Ascending aorta (tissue), 2 donors: ENCODE measurements at regions not wholly inside any gene's neighbourhood (a gene's known extent, or its start where the extent isn't known, plus 50 kb on each side); places are given as distances from the start of the nearest gene placed in this dataset.

ENCODE experiments used
- DNase-seq, 2 donors: peaks; one replicate each; pipeline ENCODE4 v3.0.0-alpha.2; 2019; ENCODE audit warnings: low spot score in 2 of 2
- H3K27ac ChIP-seq, 2 donors: fragments of 200-600 bp; sonication (generic); one replicate each; pipeline ENCODE4 v1.5.1; 2016 to 2017; ENCODE audit warnings: mild to moderate bottlenecking in 1 of 2
- H3K27me3 ChIP-seq: fragments of 200-600 bp; sonication (generic); one replicate; pipeline ENCODE4 v1.5.1; 2017
- H3K36me3 ChIP-seq, 2 donors: fragments of 200-600 bp; sonication (generic); one replicate each; pipeline ENCODE4 v1.5.1; 2016
- H3K4me1 ChIP-seq, 2 donors: fragments of 200-600 bp; sonication (generic); one replicate each; pipeline ENCODE4 v1.5.1; 2016 to 2017; ENCODE audit warnings: mild to moderate bottlenecking in 1 of 2
- H3K4me3 ChIP-seq, 2 donors: fragments of 200-600 bp; sonication (generic); one replicate each; pipeline ENCODE4 v1.5.1; 2016 to 2017; ENCODE audit warnings: mild to moderate bottlenecking in 1 of 2
- H3K9me3 ChIP-seq, 2 donors: fragments of 200-600 bp; sonication (generic); one replicate each; pipeline ENCODE4 v1.5.1; 2016
- CTCF ChIP-seq, 3 experiments: fragments of 200-600 bp in 2 of 3; fragments of 450-650 bp in 1 of 3; sonication (generic) in 2 of 3; IDR thresholded peaks; one replicate each; pipeline ENCODE4 v1.5.1; 2016 to 2019; ENCODE audit warnings: antibody characterized with exemption in 3 of 3, mild to moderate bottlenecking in 1 of 3, moderate library complexity in 1 of 3
- intact Hi-C: fragments of 100-400 bp; cut with DNase I; formaldehyde crosslinking; loops from one replicate; pipeline ENCODE4 v1.15.1; 2023

DNA sequence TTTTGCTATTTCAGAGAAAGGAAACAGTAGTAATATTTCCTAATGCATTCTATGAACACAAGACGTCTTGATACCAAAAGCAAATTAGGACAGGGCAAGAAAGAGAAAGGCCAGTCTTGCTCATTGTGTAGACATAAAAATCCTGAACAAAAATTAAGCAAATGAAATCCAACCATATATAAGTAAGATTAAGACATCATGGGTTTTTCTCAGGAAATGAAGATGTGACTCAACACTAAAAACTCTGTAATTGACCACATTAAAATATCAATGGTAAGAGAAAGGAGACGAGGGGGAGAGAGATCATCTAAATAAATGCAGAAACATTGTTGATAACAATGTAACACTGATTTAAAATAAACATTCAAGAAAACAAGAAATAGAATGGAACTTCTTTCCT is 205.4 kb downstream of the SOD2 start:
- TF ChIP-seq CTCF (IDR thresholded peaks at IDR 0.05), result no peak
- no peaks in the 10 kb centered on the region for H3K9me3 ChIP-seq
- no peaks in the 10 kb centered on the region for H3K27me3 ChIP-seq
- H3K4me3 ChIP-seq, result no peak overlapping the region
- no peaks in the 10 kb centered on the region for H3K4me1 ChIP-seq
- no peak for DNase-seq
- H3K27ac ChIP-seq, result no peak overlapping the region
- intact Hi-C loops, result no loop called here
- no peaks in the 10 kb centered on the region for H3K36me3 ChIP-seq

- H3K4me3 ChIP-seq, result no peak overlapping the region
- no peaks in the 10 kb centered on the region for H3K9me3 ChIP-seq
- H3K27ac ChIP-seq, result no peak overlapping the region
- no peaks in the 10 kb centered on the region for H3K27me3 ChIP-seq
- no peak for DNase-seq
- intact Hi-C loops, result no loop called here
- H3K4me1 ChIP-seq, result no peaks in the 10 kb centered on the region
- TF ChIP-seq CTCF (IDR thresholded peaks at IDR 0.05), result no peak
- no peaks in the 10 kb centered on the region for H3K36me3 ChIP-seq
Measured at GRCh38 chr6:159483259-159483658, 209.8 kb downstream of the SOD2 start.

DNA sequence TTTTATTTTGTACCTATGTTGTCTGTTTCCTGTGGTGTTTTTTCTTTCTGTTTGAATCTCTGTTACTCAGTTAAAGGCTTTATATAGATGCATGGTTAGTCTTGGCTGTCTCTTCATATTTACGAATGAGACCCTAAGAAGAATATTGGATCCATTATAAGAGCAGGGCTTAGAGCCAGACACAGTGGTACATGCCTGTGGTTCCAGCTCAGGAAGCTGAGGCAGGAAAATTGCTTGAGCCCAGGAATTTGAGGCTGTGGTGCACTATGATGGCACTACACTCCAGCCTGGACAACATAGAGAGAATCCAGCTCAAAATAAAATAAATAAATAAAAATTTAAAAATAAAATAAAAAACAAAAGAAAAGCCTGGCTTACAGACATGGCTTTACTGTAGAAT is 211.1 kb downstream of the SOD2 start:
- Histone ChIP-seq H3K9me3 (no peaks in the 10 kb centered on the region), H3K27me3 (no peaks in the 10 kb centered on the region), H3K4me3 (no peak overlapping the region), H3K4me1 (no peaks in the 10 kb centered on the region), H3K27ac (no peak overlapping the region), H3K36me3 (no peaks in the 10 kb centered on the region)
- no peak for DNase-seq
- no peak for TF ChIP-seq CTCF (IDR thresholded peaks at IDR 0.05)
- intact Hi-C loops, result no loop called here

DNA sequence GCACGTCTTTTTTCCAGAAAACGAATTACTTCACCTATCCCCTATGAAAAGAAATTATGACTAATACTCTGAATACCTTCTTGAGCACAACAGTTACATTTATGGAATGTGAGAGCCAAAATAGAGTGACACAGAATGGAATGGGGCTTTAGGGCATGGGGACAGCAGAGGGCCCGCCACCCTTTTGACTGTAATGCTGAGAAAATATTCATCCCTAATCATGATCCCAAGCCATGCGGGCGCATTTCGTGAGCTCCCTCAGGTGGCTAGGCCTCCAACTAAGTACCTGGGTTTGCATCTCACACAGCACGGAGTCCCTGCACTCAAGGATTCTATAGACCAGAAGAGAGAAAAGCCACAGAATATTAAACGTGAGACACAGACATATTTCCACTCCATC is 212.6 kb downstream of the SOD2 start:
- H3K4me1 ChIP-seq, result no peaks in the 10 kb centered on the region

GRCh38 chr6:159479146-159479545 is 213.9 kb downstream of the SOD2 start:
- intact Hi-C loops, result no loop called here
- TF ChIP-seq CTCF (IDR thresholded peaks at IDR 0.05), result no peak
- Histone ChIP-seq H3K27ac (no peak overlapping the region), H3K4me3 (no peak overlapping the region), H3K36me3 (no peaks in the 10 kb centered on the region), H3K27me3 (no peaks in the 10 kb centered on the region), H3K9me3 (no peaks in the 10 kb centered on the region), H3K4me1 (no peaks in the 10 kb centered on the region)
- DNase-seq, result no peak

More for the DNA sequence above, 212.6 kb downstream of the SOD2 start:
- no peak for TF ChIP-seq CTCF (IDR thresholded peaks at IDR 0.05)
- intact Hi-C loops, result no loop called here
- no peaks in the 10 kb centered on the region for H3K9me3 ChIP-seq
- H3K36me3 ChIP-seq, result no peaks in the 10 kb centered on the region
- no peak overlapping the region for H3K27ac ChIP-seq
- DNase-seq, result no peak
- no peak overlapping the region for H3K4me3 ChIP-seq
- no peaks in the 10 kb centered on the region for H3K27me3 ChIP-seq
